DND-41 (cell line): ENCODE measurements at regions not wholly inside any gene's neighbourhood (a gene's known extent, or its start where the extent isn't known, plus 50 kb on each side); places are given as distances from the start of the nearest gene placed in this dataset.

Source experiments
- ATAC-seq: fragments of 200-7000 bp; cut with Tn5 transposase; 3 replicates; pipeline ENCODE4 v1.9.1; 2021; ENCODE audit warnings: low read depth; ENCODE audit not compliant: insufficient read depth
- DNase-seq: peaks from one replicate; pipeline ENCODE4 v3.0.0-alpha.2; 2020
- H2AFZ ChIP-seq: 2 replicates; pipeline ENCODE4 v1.6.0; 2012; ENCODE audit warnings: low read depth, low read length
- H3K27ac ChIP-seq: 2 replicates; pipeline ENCODE4 v1.5.1; 2012; ENCODE audit warnings: low read length, inconsistent platforms
- H3K27me3 ChIP-seq: fragments of 200-600 bp; sonication (generic); 2 replicates; pipeline ENCODE4 v1.6.0; 2012; ENCODE audit warnings: low read length, mild to moderate bottlenecking, inconsistent platforms; ENCODE audit not compliant: insufficient read depth, poor library complexity
- H3K36me3 ChIP-seq: 2 replicates; pipeline ENCODE4 v1.5.1; 2012; ENCODE audit warnings: low read length, inconsistent platforms; ENCODE audit not compliant: insufficient read depth
- H3K4me1 ChIP-seq: 2 replicates; pipeline ENCODE4 v1.5.1; 2012; ENCODE audit warnings: mild to moderate bottlenecking, low read length; ENCODE audit not compliant: insufficient read depth
- H3K4me2 ChIP-seq: 2 replicates; pipeline ENCODE4 v1.6.0; 2012; ENCODE audit warnings: mild to moderate bottlenecking, moderate library complexity, low read length, inconsistent platforms; ENCODE audit not compliant: insufficient read depth
- H3K4me3 ChIP-seq, 2 experiments: fragments of 200-600 bp in 1 of 2; shearing (Covaris generic) in 1 of 2; 2 replicates each; pipeline ENCODE4 v1.5.1; 2012 to 2016; ENCODE audit warnings: inconsistent platforms in 2 of 2, low read length in 2 of 2, mild to moderate bottlenecking in 2 of 2, low read depth in 1 of 2, moderate library complexity in 1 of 2
- H3K79me2 ChIP-seq: 2 replicates; pipeline ENCODE4 v1.6.0; 2012; ENCODE audit warnings: low read length, inconsistent platforms; ENCODE audit not compliant: insufficient read depth
- H3K9ac ChIP-seq: 2 replicates; pipeline ENCODE4 v1.6.0; 2012; ENCODE audit warnings: low read depth, mild to moderate bottlenecking, inconsistent platforms, low read length, moderate library complexity
- H3K9me3 ChIP-seq: 2 replicates; pipeline ENCODE4 v1.5.1; 2012; ENCODE audit warnings: low read length, moderate library complexity, mild to moderate bottlenecking, inconsistent platforms; ENCODE audit not compliant: insufficient read depth, severe bottlenecking
- H4K20me1 ChIP-seq: 2 replicates; pipeline ENCODE4 v1.6.0; 2012; ENCODE audit warnings: low read length; ENCODE audit not compliant: insufficient read depth
- EZH2 ChIP-seq: IDR thresholded peaks from 3 replicates; pipeline ENCODE4 v1.6.1; 2012; ENCODE audit warnings: borderline replicate concordance, low read depth, mild to moderate bottlenecking, moderate library complexity, low read length, inconsistent platforms; ENCODE audit not compliant: severe bottlenecking
- TF ChIP-seq, protein P1 (sequence below): IDR thresholded peaks from 2 replicates; pipeline ENCODE4 v1.5.1; 2012; ENCODE audit warnings: borderline replicate concordance, low read length, moderate library complexity, mild to moderate bottlenecking; ENCODE audit not compliant: poor library complexity, severe bottlenecking; ENCODE audit errors: extremely low read depth

DNA sequence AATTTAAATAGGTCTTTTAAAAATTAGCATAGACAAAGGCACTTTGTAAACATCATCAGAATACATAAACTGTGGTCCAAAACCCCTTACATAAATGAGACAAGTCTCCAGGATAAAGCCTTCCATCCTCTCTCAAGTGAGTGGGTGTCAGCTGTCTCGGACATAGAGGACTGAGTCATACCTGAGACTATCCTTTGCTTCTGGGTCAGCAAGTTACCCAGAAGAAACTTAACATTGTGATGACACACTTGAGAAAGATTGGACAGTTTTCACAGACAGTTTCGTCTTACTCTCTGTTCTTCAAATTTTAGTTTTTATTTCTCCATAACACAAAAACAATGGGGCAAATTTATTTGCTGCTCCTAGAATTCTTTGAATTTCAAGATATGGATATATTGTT lies 838.0 kb downstream of the DHX35 start:
- H3K27ac ChIP-seq = no peak overlapping the region
- H3K27me3 ChIP-seq = peaks cover 2% of the 10 kb centered on the region
- no peaks in the 10 kb centered on the region for H3K79me2 ChIP-seq
- DNase-seq (no peak), ATAC-seq (no peak)
- H2AFZ ChIP-seq = no peak overlapping the region
- H3K9ac ChIP-seq = no peak overlapping the region
- H3K4me2 ChIP-seq = no peak overlapping the region
- H4K20me1 ChIP-seq = no peaks in the 10 kb centered on the region
- H3K36me3 ChIP-seq = no peaks in the 10 kb centered on the region
- H3K4me3 ChIP-seq = no peak overlapping the region
- no peaks in the 10 kb centered on the region for H3K4me1 ChIP-seq
- TF ChIP-seq EZH2 = no peak
- TF ChIP-seq, protein P1, sequence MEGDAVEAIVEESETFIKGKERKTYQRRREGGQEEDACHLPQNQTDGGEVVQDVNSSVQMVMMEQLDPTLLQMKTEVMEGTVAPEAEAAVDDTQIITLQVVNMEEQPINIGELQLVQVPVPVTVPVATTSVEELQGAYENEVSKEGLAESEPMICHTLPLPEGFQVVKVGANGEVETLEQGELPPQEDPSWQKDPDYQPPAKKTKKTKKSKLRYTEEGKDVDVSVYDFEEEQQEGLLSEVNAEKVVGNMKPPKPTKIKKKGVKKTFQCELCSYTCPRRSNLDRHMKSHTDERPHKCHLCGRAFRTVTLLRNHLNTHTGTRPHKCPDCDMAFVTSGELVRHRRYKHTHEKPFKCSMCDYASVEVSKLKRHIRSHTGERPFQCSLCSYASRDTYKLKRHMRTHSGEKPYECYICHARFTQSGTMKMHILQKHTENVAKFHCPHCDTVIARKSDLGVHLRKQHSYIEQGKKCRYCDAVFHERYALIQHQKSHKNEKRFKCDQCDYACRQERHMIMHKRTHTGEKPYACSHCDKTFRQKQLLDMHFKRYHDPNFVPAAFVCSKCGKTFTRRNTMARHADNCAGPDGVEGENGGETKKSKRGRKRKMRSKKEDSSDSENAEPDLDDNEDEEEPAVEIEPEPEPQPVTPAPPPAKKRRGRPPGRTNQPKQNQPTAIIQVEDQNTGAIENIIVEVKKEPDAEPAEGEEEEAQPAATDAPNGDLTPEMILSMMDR = no peak
- H3K9me3 ChIP-seq = no peaks in the 10 kb centered on the region

DNA sequence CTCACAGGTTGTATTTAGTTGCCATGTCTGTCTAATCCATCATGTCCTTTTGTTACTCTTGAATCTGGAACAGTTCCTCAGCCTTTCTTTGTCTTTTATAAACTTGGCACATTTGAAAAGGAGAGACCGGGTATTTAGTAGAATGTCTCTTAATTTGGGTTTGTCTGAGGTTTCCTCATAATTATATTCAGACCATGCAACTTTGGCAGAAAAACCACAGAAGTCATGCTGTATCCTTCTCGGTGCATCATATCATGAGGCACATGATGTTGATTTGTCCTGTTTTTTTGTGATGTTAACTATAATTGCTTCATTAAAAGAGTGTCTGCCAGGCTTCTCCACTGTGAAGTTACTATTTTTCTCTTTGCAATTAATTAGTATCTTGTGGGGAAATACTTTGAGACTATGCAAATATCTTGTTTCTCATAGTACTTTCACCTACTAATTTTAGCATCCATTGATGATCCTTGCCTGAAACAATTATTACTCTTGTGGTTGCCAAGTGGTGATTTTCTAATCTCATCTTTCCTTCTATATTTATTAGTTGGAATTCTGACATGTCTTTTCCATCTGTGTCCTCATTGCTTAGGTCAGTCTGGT lies 837.3 kb downstream of the DHX35 start:
- Histone ChIP-seq H3K9me3 (no peaks in the 10 kb centered on the region), H3K4me3 (no peak overlapping the region), H3K27ac (no peak overlapping the region), H3K9ac (no peak overlapping the region), H4K20me1 (no peaks in the 10 kb centered on the region), H3K36me3 (no peaks in the 10 kb centered on the region), H3K4me1 (no peaks in the 10 kb centered on the region), H3K4me2 (no peak overlapping the region), H3K79me2 (no peaks in the 10 kb centered on the region), H3K27me3 (peaks cover 2% of the 10 kb centered on the region), H2AFZ (no peak overlapping the region)
- DNase-seq (no peak), ATAC-seq (no peak)
- TF ChIP-seq EZH2 = no peak

DNA sequence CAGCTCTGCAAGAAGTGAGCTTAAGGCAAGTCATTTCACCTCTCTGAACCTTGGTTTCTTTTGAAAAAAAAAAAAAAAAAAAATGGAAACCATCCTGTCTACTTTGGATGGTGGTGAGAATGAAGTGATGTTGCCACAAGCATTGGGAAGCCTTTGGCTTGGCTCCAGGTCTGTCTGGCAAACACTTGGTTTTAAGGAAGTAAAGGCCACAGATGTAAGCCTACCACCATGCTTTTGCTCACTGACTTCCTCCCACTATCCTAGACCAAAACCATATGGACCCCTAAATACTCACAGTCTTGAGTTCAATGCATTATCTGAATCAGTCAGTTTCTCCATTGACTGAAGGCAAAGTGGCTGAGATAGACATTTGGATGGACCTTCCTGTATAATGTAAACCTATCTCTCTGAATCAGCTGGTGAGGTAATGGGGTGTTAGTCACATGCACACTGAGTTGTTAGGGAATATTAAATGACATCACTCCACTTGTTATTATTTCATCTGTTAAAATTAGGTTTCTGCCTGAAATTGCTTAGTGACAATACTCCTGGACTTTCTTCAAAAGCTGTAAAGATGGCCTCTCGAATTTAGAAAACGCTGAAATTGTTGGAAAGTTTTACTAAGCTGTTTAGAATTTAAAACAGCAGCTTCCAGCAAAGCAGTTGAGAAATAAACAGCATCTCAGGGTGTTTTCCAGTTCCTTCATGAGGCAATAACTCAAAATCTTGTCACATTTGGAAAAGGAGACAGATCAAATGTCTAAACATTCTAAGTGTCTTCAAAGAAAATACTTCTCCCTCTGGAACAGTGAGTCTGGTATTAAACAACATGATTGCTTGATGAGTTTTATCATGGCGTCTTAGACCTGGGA lies 833.5 kb downstream of the DHX35 start:
- DNase-seq = no peak
- no peaks in the 10 kb centered on the region for H3K27me3 ChIP-seq
- H3K79me2 ChIP-seq = no peaks in the 10 kb centered on the region
- H3K4me1 ChIP-seq = no peaks in the 10 kb centered on the region
- H2AFZ ChIP-seq = no peak overlapping the region
- H4K20me1 ChIP-seq = no peaks in the 10 kb centered on the region
- H3K36me3 ChIP-seq = no peaks in the 10 kb centered on the region
- H3K4me3 ChIP-seq = no peak overlapping the region
- no peak overlapping the region for H3K9ac ChIP-seq
- no peak for ATAC-seq
- H3K9me3 ChIP-seq = no peaks in the 10 kb centered on the region
- H3K4me2 ChIP-seq = no peak overlapping the region
- TF ChIP-seq, protein P1 = no peak
- no peak for TF ChIP-seq EZH2
- H3K27ac ChIP-seq = no peak overlapping the region

DNA sequence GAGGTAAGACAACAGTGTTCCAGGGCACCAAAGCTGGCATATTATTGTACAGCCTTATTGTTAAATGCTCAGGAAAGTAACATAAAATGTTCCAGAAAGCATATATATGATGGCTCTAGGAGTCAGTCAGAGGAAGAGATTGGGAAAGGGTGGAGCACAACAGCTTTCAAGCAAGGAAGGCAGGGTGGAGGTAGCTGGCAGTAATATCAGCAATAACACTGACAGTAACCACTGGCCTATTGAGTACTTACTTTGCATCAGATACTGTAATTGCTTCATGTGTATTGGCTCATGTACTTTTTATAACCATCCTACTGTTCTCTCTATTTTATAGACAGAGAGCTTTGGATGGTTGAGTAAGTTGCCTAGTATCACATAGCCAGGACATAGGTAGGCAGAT lies 830.2 kb downstream of the DHX35 start:
- no peaks in the 10 kb centered on the region for H3K9me3 ChIP-seq
- H3K4me2 ChIP-seq = no peak overlapping the region
- H3K79me2 ChIP-seq = no peaks in the 10 kb centered on the region
- H3K4me3 ChIP-seq = no peak overlapping the region
- no peak overlapping the region for H3K9ac ChIP-seq
- H3K4me1 ChIP-seq = no peaks in the 10 kb centered on the region
- ATAC-seq (no peak), DNase-seq (no peak)
- no peaks in the 10 kb centered on the region for H4K20me1 ChIP-seq
- H3K36me3 ChIP-seq = no peaks in the 10 kb centered on the region
- no peak overlapping the region for H3K27ac ChIP-seq
- no peaks in the 10 kb centered on the region for H3K27me3 ChIP-seq
- TF ChIP-seq, protein P1 = no peak
- TF ChIP-seq EZH2 = no peak
- no peak overlapping the region for H2AFZ ChIP-seq
